HG03460 (cell line): ENCODE measurements at regions not wholly inside any gene's neighbourhood (a gene's known extent, or its start where the extent isn't known, plus 50 kb on each side); places are given as distances from the start of the nearest gene placed in this dataset.

Experiments
- ATAC-seq: cut with Tn5 transposase; IDR thresholded peaks from one replicate; pipeline ENCODE4 v1.9.1; 2021; ENCODE audit not compliant: unreplicated experiment

GRCh38 chr4:83172371-83172770 lies 57.8 kb upstream of the PLAC8 start:
- no peak for ATAC-seq

- no peak for ATAC-seq
Measured at GRCh38 chr4:83171436-83172039, 57.0 kb upstream of the PLAC8 start.

GRCh38 chr4:83170952-83171399 lies 56.4 kb upstream of the PLAC8 start:
- no peak for ATAC-seq
